ENCODE measurements at regions not wholly inside any gene's neighbourhood (a gene's known extent, or its start where the extent isn't known, plus 50 kb on each side); places are given as distances from the start of the nearest gene placed in this dataset.

DNA sequence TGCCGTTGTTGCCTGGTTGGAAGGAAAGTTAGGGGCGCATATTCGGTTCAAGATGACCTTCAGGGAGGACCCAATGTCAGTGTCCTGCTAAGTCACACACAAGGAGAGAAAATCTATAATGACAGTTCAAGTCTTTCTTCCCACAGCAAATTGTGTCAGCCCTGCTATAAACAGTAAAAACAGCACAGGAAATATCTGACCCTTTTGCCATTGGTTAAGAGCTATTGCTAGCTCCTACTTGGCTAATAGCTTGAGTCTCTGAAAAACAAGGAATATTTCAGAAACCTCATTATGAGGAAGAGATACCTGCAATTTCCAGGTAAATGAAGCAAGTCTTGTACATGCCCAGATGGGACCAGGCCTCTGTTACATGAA, 175.6 kb downstream of the SKIDA1 start:
- TF ChIP-seq, protein P1, sequence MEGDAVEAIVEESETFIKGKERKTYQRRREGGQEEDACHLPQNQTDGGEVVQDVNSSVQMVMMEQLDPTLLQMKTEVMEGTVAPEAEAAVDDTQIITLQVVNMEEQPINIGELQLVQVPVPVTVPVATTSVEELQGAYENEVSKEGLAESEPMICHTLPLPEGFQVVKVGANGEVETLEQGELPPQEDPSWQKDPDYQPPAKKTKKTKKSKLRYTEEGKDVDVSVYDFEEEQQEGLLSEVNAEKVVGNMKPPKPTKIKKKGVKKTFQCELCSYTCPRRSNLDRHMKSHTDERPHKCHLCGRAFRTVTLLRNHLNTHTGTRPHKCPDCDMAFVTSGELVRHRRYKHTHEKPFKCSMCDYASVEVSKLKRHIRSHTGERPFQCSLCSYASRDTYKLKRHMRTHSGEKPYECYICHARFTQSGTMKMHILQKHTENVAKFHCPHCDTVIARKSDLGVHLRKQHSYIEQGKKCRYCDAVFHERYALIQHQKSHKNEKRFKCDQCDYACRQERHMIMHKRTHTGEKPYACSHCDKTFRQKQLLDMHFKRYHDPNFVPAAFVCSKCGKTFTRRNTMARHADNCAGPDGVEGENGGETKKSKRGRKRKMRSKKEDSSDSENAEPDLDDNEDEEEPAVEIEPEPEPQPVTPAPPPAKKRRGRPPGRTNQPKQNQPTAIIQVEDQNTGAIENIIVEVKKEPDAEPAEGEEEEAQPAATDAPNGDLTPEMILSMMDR (conservative IDR thresholded peaks at IDR 0.05 in 1 of 2, IDR thresholded peaks at IDR 0.05 in 1 of 2; ENCODE audit: extremely low read depth in 1 of 2, insufficient read depth in 1 of 2, low read depth in 1 of 2, low read length in 2 of 2): no peak
- TF ChIP-seq EZH2 (IDR thresholded peaks at IDR 0.05; ENCODE audit: borderline replicate concordance, low read length): no peak

Data from mammary epithelial cell (primary cell).